ENCODE measurements at regions not wholly inside any gene's neighbourhood (a gene's known extent, or its start where the extent isn't known, plus 50 kb on each side); places are given as distances from the start of the nearest gene placed in this dataset.

- intact Hi-C loops (cut with DNase I): no loop called here
These were observed 597.8 kb upstream of the VRK2 start for GRCh38 chr2:57448816-57449215.

GRCh38 chr2:57450170-57450569 lies 596.4 kb upstream of the VRK2 start:
- H3K9me3 ChIP-seq: no peaks in the 10 kb centered on the region
- intact Hi-C loops (cut with DNase I): no loop called here
- H3K27ac ChIP-seq: no peak overlapping the region
- no peaks in the 10 kb centered on the region for H3K36me3 ChIP-seq
- no peak for TF ChIP-seq POLR2A (IDR thresholded peaks at IDR 0.05)
- TF ChIP-seq CTCF (IDR thresholded peaks at IDR 0.05): no peak
- no peaks in the 10 kb centered on the region for H3K27me3 ChIP-seq
- no peak for DNase-seq
- H3K4me3 ChIP-seq: no peak overlapping the region
- no peaks in the 10 kb centered on the region for H3K4me1 ChIP-seq

More at GRCh38 chr2:57448816-57449215, 597.8 kb upstream of the VRK2 start:
- Histone ChIP-seq H3K4me1 (no peaks in the 10 kb centered on the region), H3K27me3 (no peaks in the 10 kb centered on the region), H3K36me3 (no peaks in the 10 kb centered on the region), H3K4me3 (no peak overlapping the region), H3K9me3 (no peaks in the 10 kb centered on the region), H3K27ac (no peak overlapping the region)
- WGBS, 2 donors: 31 to 40% methylated on average over 2 to 3 of the region's 3 CpGs
- DNase-seq: no peak
- TF ChIP-seq POLR2A (IDR thresholded peaks at IDR 0.05) (no peak), CTCF (IDR thresholded peaks at IDR 0.05) (no peak)

- Histone ChIP-seq H3K4me1 (no peaks in the 10 kb centered on the region), H3K36me3 (no peaks in the 10 kb centered on the region), H3K27me3 (no peaks in the 10 kb centered on the region), H3K27ac (no peak overlapping the region), H3K4me3 (no peak overlapping the region), H3K9me3 (no peaks in the 10 kb centered on the region)
- no peak for DNase-seq
- no peak for TF ChIP-seq CTCF (IDR thresholded peaks at IDR 0.05)
- no peak for TF ChIP-seq POLR2A (IDR thresholded peaks at IDR 0.05)
- WGBS, 2 donors: 62 to 68% methylated on average over 4 of the region's 4 CpGs
- intact Hi-C loops (cut with DNase I): no loop called here
These were observed 594.0 kb upstream of the VRK2 start for GRCh38 chr2:57452634-57453033.

GRCh38 chr2:57453945-57454344 lies 592.7 kb upstream of the VRK2 start:
- intact Hi-C loops (cut with DNase I): no loop called here
- Histone ChIP-seq H3K27me3 (no peaks in the 10 kb centered on the region), H3K4me1 (no peaks in the 10 kb centered on the region), H3K9me3 (no peaks in the 10 kb centered on the region), H3K27ac (no peak overlapping the region), H3K36me3 (no peaks in the 10 kb centered on the region), H3K4me3 (no peak overlapping the region)
- no peak for DNase-seq
- 67 to 88% methylated on average over 1 of the region's 1 CpG for WGBS, 2 donors
- no peak for TF ChIP-seq CTCF (IDR thresholded peaks at IDR 0.05)
- no peak for TF ChIP-seq POLR2A (IDR thresholded peaks at IDR 0.05)

GRCh38 chr2:57460396-57461276 lies 586.0 kb upstream of the VRK2 start:
- Histone ChIP-seq H3K36me3 (no peaks in the 10 kb centered on the region), H3K4me3 (no peak overlapping the region), H3K27ac (no peak overlapping the region), H3K4me1 (no peaks in the 10 kb centered on the region), H3K27me3 (no peaks in the 10 kb centered on the region), H3K9me3 (no peaks in the 10 kb centered on the region)
- no peak for TF ChIP-seq POLR2A (IDR thresholded peaks at IDR 0.05)
- no peak for TF ChIP-seq CTCF (IDR thresholded peaks at IDR 0.05)
- intact Hi-C loops (cut with DNase I): no loop called here
- DNase-seq: no peak
- WGBS, 2 donors: 29 to 54% methylated on average over 2 of the region's 2 CpGs

Measured in esophagus squamous epithelium (tissue), 5 donors.